PFSK-1 (cell line): ENCODE measurements at regions not wholly inside any gene's neighbourhood (a gene's known extent, or its start where the extent isn't known, plus 50 kb on each side); places are given as distances from the start of the nearest gene placed in this dataset.

Source experiments
- FOXP2 ChIP-seq: optimal IDR thresholded peaks from 2 replicates; pipeline ENCODE3; 2011; ENCODE audit warnings: borderline replicate concordance, control low read depth, inconsistent platforms; ENCODE audit not compliant: insufficient read depth; ENCODE audit errors: extremely low read length, extremely low read depth
- POLR2AphosphoS5 ChIP-seq: IDR thresholded peaks from 2 replicates; pipeline ENCODE4 v1.6.1; 2012; ENCODE audit warnings: low read depth, mild to moderate bottlenecking, control low read depth, low read length, moderate library complexity
- REST ChIP-seq, 2 experiments: IDR thresholded peaks; 2 replicates each; pipeline versions ENCODE4 v1.6.1 to v1.8.0; 2011 to 2012; ENCODE audit warnings: low read depth in 2 of 2, low read length in 2 of 2, control low read depth in 1 of 2, inconsistent platforms in 1 of 2, mild to moderate bottlenecking in 1 of 2, moderate library complexity in 1 of 2; ENCODE audit not compliant: insufficient read depth in 1 of 2
- SIN3A ChIP-seq: IDR thresholded peaks from 2 replicates; pipeline ENCODE4 v1.6.1; 2012; ENCODE audit warnings: mild to moderate bottlenecking, low read length, moderate library complexity, borderline replicate concordance; ENCODE audit not compliant: insufficient read depth
- TAF1 ChIP-seq: IDR thresholded peaks from 2 replicates; pipeline ENCODE4 v1.6.1; 2012; ENCODE audit warnings: low read length, control low read depth, borderline replicate concordance; ENCODE audit not compliant: insufficient read depth

- TF ChIP-seq TAF1: no peak
- no peak for TF ChIP-seq POLR2AphosphoS5
- no peak for TF ChIP-seq REST (IDR thresholded peaks at IDR 0.05; ENCODE audit: insufficient read depth in 1 of 2, low read depth in 2 of 2, low read length in 2 of 2)
- TF ChIP-seq FOXP2: no peak
- no peak for TF ChIP-seq SIN3A
These were observed 971.8 kb upstream of the ACVR2A start for GRCh38 chr2:146873056-146873455.

- no peak for TF ChIP-seq POLR2AphosphoS5
- no peak for TF ChIP-seq REST (IDR thresholded peaks at IDR 0.05; ENCODE audit: insufficient read depth in 1 of 2, low read depth in 2 of 2, low read length in 2 of 2)
- no peak for TF ChIP-seq TAF1
- no peak for TF ChIP-seq FOXP2
- TF ChIP-seq SIN3A: no peak
These were observed 974.1 kb upstream of the ACVR2A start for GRCh38 chr2:146870691-146871090.

- TF ChIP-seq SIN3A (no peak), TAF1 (no peak), REST (IDR thresholded peaks at IDR 0.05; ENCODE audit: insufficient read depth in 1 of 2, low read depth in 2 of 2, low read length in 2 of 2) (no peak), FOXP2 (no peak), POLR2AphosphoS5 (no peak)
These were observed 975.5 kb upstream of the ACVR2A start for GRCh38 chr2:146869328-146869727.

GRCh38 chr2:146868051-146868450 is 976.8 kb upstream of the ACVR2A start:
- TF ChIP-seq SIN3A (no peak), REST (IDR thresholded peaks at IDR 0.05; ENCODE audit: insufficient read depth in 1 of 2, low read depth in 2 of 2, low read length in 2 of 2) (no peak), POLR2AphosphoS5 (no peak), TAF1 (no peak), FOXP2 (no peak)

- TF ChIP-seq SIN3A: no peak
These were observed 977.3 kb upstream of the ACVR2A start for GRCh38 chr2:146867477-146867986.
